Activated CD8-positive, alpha-beta T cell treated with anti-CD3 and anti-CD28 coated beads for 36 hours (primary cell): ENCODE measurements at regions not wholly inside any gene's neighbourhood (a gene's known extent, or its start where the extent isn't known, plus 50 kb on each side); places are given as distances from the start of the nearest gene placed in this dataset.

ENCODE experiments used
- ATAC-seq: fragments of 200-7000 bp; cut with Tn5 transposase; one replicate; pipeline ENCODE4 v1.10.0; 2021; ENCODE audit warnings: mild to moderate bottlenecking, moderate library complexity
- CTCF ChIA-PET: fragments of 350-600 bp; sonication (Branson Sonifier 250); formaldehyde crosslinking; loops from one replicate; lab custom pipeline; 2021; ENCODE audit warnings: antibody characterized with exemption; lab: Charles Lee
- POLR2A ChIA-PET: fragments of 350-600 bp; sonication (Branson Sonifier 250); formaldehyde crosslinking; loops from one replicate; lab custom pipeline; 2021; ENCODE audit warnings: antibody characterized with exemption; lab: Charles Lee
- DNase-seq: peaks from one replicate; pipeline ENCODE4 v3.0.0-alpha.2; 2020
- H3K27ac Mint-ChIP-seq: one replicate; pipeline ENCODE4 v1.8.0; 2021; ENCODE audit warnings: mild to moderate bottlenecking, mixed read lengths
- H3K27me3 Mint-ChIP-seq: one replicate; pipeline ENCODE4 v1.8.0; 2021; ENCODE audit warnings: mixed read lengths
- H3K36me3 Mint-ChIP-seq: one replicate; pipeline ENCODE4 v1.8.0; 2021; ENCODE audit warnings: low read depth, mixed read lengths
- H3K4me1 Mint-ChIP-seq: one replicate; pipeline ENCODE4 v1.8.0; 2021; ENCODE audit warnings: low read depth, mixed read lengths
- H3K4me3 Mint-ChIP-seq: one replicate; pipeline ENCODE4 v1.8.0; 2021; ENCODE audit warnings: mild to moderate bottlenecking, moderate library complexity, mixed read lengths
- H3K9me3 Mint-ChIP-seq: one replicate; pipeline ENCODE4 v1.8.0; 2021; ENCODE audit warnings: mixed read lengths
- intact Hi-C: fragments of 100-400 bp; cut with micrococcal nuclease; formaldehyde crosslinking; loops from one replicate; pipeline ENCODE4 v1.10.0; 2022
- TF ChIP-seq, protein P1 (sequence below): fragments of 200-600 bp; IDR thresholded peaks from one replicate; pipeline ENCODE4 v1.8.0; 2022; ENCODE audit warnings: antibody characterized with exemption, mild to moderate bottlenecking

DNA sequence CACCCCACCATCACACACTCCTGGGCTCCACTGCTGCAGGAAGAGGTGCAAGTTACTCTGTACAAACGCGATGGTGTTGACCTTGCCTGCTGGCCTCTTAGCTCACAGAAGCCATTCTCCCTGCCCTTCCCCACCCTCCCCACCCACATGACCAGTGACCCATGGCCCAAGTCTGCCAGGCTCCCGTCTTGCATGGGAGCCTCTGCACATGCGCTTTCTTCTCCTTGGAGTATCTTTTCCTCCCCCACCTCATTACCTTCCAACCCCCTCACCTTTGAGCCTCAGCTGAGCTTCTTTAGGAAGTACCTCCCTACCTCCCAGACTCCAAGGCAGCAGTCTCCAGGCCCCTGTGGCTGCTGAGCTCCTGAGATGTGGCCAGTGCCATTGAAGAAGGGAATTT is 337.7 kb upstream of the ZNF32 start:
- H3K27ac Mint-ChIP-seq, result no peak overlapping the region
- TF ChIP-seq, protein P1, sequence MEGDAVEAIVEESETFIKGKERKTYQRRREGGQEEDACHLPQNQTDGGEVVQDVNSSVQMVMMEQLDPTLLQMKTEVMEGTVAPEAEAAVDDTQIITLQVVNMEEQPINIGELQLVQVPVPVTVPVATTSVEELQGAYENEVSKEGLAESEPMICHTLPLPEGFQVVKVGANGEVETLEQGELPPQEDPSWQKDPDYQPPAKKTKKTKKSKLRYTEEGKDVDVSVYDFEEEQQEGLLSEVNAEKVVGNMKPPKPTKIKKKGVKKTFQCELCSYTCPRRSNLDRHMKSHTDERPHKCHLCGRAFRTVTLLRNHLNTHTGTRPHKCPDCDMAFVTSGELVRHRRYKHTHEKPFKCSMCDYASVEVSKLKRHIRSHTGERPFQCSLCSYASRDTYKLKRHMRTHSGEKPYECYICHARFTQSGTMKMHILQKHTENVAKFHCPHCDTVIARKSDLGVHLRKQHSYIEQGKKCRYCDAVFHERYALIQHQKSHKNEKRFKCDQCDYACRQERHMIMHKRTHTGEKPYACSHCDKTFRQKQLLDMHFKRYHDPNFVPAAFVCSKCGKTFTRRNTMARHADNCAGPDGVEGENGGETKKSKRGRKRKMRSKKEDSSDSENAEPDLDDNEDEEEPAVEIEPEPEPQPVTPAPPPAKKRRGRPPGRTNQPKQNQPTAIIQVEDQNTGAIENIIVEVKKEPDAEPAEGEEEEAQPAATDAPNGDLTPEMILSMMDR, result no peak
- POLR2A ChIA-PET, result interaction anchor here (0.5 kb wide), 1 partner anchor 239 kb away, joined by 7 read pairs; no protein-coding TSS in a partner anchor
- H3K4me3 Mint-ChIP-seq, result no peak overlapping the region
- intact Hi-C loops, result no loop called here
- no peaks in the 10 kb centered on the region for H3K4me1 Mint-ChIP-seq
- DNase-seq (no peak), ATAC-seq (no peak)
- no peaks in the 10 kb centered on the region for H3K27me3 Mint-ChIP-seq
- CTCF ChIA-PET, result no interaction called here
- no peaks in the 10 kb centered on the region for H3K9me3 Mint-ChIP-seq
- no peaks in the 10 kb centered on the region for H3K36me3 Mint-ChIP-seq

DNA sequence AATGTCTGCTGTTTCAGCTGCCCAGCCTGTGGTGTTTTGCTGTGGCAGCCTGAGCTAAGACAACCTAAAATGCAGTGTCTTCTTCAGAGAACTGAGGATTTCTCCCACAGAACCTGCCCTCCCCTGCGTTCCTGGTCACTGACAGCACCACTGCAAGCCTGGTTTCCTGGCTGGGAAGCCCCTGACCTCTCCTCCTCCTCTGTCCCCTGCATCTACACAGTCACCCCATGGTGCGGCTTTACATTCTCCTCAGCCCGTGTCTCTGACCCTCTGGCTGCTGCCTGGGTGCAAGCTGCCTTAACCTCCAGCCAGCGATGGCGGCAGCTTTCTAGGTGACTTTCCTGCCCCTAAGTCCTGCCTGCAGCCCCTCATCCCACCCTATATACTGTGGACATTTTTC is 337.3 kb upstream of the ZNF32 start:
- Mint-ChIP-seq H3K9me3 (no peaks in the 10 kb centered on the region), H3K27me3 (no peaks in the 10 kb centered on the region), H3K27ac (no peak overlapping the region), H3K4me3 (no peak overlapping the region), H3K36me3 (no peaks in the 10 kb centered on the region), H3K4me1 (no peaks in the 10 kb centered on the region)
- DNase-seq (no peak), ATAC-seq (no peak)
- CTCF ChIA-PET, result no interaction called here
- TF ChIP-seq, protein P1, result no peak
- intact Hi-C loops, result no loop called here
- POLR2A ChIA-PET, result no interaction called here

DNA sequence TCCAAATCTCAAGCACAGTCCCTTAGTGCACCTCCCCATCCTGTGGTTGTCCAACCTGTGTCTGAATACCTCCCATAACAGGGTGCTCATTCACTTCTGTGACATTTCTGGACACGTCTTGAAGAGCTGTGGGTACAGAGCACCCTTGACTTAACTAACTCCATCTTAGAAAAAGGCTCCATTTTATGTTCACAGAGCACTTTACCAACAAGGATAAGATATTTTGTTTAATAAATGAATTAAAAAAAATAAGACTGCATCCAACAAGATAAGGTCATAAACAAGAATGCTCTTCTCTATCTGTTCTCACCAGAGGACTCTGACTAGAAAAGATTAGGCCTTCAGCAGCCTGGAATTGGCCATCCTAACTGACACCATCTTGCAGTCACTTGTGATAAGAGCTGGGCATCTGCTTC is 335.2 kb upstream of the ZNF32 start:
- intact Hi-C loops, result no loop called here
- ATAC-seq, result no peak
- TF ChIP-seq, protein P1, result no peak
- H3K9me3 Mint-ChIP-seq, result no peaks in the 10 kb centered on the region
- no peaks in the 10 kb centered on the region for H3K36me3 Mint-ChIP-seq
- H3K4me3 Mint-ChIP-seq, result no peak overlapping the region
- no peaks in the 10 kb centered on the region for H3K27me3 Mint-ChIP-seq
- CTCF ChIA-PET, result no interaction called here
- H3K27ac Mint-ChIP-seq, result no peak overlapping the region
- DNase-seq, result no peak
- H3K4me1 Mint-ChIP-seq, result peaks cover 9% of the 10 kb centered on the region
- POLR2A ChIA-PET, result no interaction called here

DNA sequence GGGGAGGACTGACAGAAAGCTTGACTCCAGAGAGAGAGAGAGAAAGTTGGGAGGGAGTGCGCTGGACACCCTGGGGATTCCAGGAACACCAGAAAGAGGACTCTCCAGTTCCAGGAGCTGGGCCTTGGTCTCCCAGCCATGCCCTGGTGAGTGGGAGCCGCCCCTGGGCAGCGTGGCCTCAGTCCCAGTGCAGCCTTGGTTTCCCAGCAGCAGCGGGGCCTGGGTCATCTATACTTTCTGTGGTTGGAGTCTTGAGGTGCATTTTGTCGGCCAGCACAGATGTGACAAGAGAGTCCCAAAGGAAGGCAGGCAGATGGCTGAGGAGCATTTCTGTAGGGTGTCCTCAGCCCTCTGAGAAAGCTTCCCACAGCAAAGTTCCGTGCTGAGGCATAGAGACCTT is 334.7 kb upstream of the ZNF32 start:
- Mint-ChIP-seq H3K4me3 (no peak overlapping the region), H3K27me3 (no peaks in the 10 kb centered on the region), H3K9me3 (no peaks in the 10 kb centered on the region), H3K36me3 (no peaks in the 10 kb centered on the region), H3K4me1 (peaks cover 9% of the 10 kb centered on the region), H3K27ac (no peak overlapping the region)
- ATAC-seq, result no peak
- DNase-seq, result no peak
- intact Hi-C loops, result no loop called here
- ChIA-PET POLR2A (no interaction called here), CTCF (no interaction called here)
- TF ChIP-seq, protein P1, result no peak

DNA sequence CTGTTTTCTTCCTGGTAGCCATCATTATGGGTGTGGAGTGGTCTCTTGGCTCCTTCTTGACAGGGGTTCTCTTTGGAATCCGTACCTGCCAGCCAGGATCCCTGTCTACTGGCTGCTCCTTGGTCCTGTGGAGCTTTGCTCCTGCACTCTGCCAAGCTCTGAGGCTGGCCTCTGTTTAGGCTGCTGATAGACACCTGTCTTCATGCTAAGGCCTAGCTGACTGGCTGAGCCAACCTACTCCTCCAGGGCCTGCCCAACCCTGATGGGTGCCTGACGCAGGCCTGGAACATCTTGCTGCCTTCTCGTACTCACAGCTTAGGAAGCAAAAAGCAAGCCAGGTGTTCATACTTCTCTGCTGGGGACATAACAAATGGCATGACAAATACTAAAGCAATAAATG is 333.6 kb upstream of the ZNF32 start:
- Mint-ChIP-seq H3K27me3 (no peaks in the 10 kb centered on the region), H3K27ac (no peak overlapping the region), H3K9me3 (no peaks in the 10 kb centered on the region), H3K4me1 (peaks cover 9% of the 10 kb centered on the region), H3K4me3 (no peak overlapping the region), H3K36me3 (no peaks in the 10 kb centered on the region)
- no peak for DNase-seq
- ChIA-PET POLR2A (no interaction called here), CTCF (no interaction called here)
- intact Hi-C loops, result no loop called here
- TF ChIP-seq, protein P1, result no peak
- ATAC-seq, result no peak
